Omental fat pad (tissue), 3 donors: ENCODE measurements at regions not wholly inside any gene's neighbourhood (a gene's known extent, or its start where the extent isn't known, plus 50 kb on each side); places are given as distances from the start of the nearest gene placed in this dataset.
"Not testable (repeated sequence)": the region's sequence is repeated elsewhere in the genome, so short reads cannot be mapped to it uniquely, and the experiment has no call there.

Source experiments
- ATAC-seq: fragments of 150-250 bp; one replicate; pipeline ENCODE4 v1.9.1; 2016; ENCODE audit warnings: mild to moderate bottlenecking, moderate library complexity; ENCODE audit not compliant: low FRiP score
- DNase-seq: peaks from one replicate; pipeline ENCODE4 v3.0.0-alpha.2; 2019; ENCODE audit warnings: low spot score
- TF ChIP-seq, protein P1 (sequence below), 3 donors: fragments of 450-650 bp; IDR thresholded peaks; one replicate each; pipeline ENCODE4 v1.5.1; 2016 to 2017; ENCODE audit warnings: antibody characterized with exemption in 3 of 3, mild to moderate bottlenecking in 3 of 3, moderate library complexity in 2 of 3

- not testable (repeated sequence) for DNase-seq, ATAC-seq
These were observed 341.9 kb downstream of the TYW1 start for GRCh38 chr7:67338545-67338944.

- ATAC-seq (no peak), DNase-seq (no peak)
- TF ChIP-seq, protein P1, sequence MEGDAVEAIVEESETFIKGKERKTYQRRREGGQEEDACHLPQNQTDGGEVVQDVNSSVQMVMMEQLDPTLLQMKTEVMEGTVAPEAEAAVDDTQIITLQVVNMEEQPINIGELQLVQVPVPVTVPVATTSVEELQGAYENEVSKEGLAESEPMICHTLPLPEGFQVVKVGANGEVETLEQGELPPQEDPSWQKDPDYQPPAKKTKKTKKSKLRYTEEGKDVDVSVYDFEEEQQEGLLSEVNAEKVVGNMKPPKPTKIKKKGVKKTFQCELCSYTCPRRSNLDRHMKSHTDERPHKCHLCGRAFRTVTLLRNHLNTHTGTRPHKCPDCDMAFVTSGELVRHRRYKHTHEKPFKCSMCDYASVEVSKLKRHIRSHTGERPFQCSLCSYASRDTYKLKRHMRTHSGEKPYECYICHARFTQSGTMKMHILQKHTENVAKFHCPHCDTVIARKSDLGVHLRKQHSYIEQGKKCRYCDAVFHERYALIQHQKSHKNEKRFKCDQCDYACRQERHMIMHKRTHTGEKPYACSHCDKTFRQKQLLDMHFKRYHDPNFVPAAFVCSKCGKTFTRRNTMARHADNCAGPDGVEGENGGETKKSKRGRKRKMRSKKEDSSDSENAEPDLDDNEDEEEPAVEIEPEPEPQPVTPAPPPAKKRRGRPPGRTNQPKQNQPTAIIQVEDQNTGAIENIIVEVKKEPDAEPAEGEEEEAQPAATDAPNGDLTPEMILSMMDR (IDR thresholded peaks at IDR 0.05) = no peak
These were observed 344.6 kb downstream of the TYW1 start for GRCh38 chr7:67341153-67341768.

DNA sequence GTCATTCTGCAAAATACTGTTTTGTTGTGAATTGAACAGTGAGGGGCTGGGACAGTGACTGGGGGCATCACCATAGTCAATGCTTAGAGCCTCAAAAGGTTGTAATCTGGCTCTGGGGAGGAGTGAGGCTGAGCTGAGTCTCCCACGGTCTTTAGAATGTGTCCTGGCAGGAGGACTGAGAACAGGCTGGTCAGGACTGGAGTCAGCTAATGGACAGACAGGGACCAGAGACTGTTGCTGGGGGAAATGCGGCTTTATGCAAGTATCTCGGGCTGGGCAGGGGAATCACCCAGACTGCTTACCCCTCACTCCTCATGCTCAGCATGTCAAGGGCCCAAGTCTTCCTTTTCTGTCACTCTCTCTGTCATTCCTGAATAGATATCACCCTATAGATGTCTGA lies 346.5 kb downstream of the TYW1 start:
- TF ChIP-seq, protein P1 (IDR thresholded peaks at IDR 0.05) = no peak
- no peak for DNase-seq
- no peak for ATAC-seq

GRCh38 chr7:67343572-67343971 lies 346.9 kb downstream of the TYW1 start:
- TF ChIP-seq, protein P1 (IDR thresholded peaks at IDR 0.05) = no peak
- DNase-seq (no peak), ATAC-seq (no peak)

DNA sequence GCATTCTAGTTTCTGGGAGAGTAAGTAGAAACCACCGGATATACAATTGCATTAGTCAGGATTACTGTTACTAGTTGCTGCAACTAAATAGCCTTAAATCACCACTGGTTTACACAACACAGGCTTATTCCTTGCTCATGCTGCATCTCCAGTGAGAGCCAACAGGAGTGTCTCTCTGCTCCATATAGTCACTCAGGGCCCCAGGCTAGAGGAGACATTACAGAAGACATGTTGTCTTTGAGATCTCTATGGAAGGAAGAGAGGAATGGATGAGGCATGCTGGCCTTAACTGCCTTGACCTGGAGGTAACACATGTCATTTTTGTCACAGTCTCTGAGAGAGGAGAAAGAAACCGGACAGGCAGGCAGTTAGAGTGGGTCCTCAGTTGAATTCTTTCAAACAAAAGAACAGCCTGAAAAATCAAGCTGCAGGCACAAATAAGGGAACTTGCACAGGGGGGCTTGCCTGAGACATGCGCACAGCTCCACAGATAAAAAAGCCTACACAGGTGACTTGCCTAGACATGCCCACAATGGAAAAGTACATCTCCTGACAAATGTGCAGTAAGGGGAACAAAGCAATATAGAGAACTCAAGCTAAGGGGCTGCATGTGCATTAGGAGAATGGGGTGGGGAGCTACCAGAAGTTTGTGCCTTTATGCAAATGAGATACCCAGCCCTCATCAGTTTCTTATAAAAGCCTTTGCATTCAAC lies 348.0 kb downstream of the TYW1 start:
- TF ChIP-seq, protein P1 (IDR thresholded peaks at IDR 0.05) = no peak
- DNase-seq (no peak), ATAC-seq (no peak)

DNA sequence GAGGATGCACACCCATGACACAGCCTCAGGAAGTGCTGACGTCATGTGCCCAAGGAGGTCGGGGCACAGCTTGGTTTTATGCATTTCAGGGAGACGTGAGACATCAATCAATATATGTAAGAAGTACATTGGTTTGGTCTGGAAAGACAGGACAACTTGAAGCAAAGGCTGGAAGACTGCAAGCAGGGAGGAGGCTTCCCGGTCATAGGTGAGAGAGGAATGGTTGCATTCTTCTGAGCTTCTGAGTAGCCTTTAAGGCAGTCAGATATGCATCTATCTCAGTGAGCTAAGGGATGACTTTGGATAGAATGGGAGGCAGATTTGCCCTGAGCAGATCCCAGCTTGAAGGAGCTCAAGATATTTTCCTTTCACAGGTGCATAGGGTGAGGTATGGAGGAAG lies 349.5 kb downstream of the TYW1 start:
- DNase-seq = no peak
- ATAC-seq = no peak
- TF ChIP-seq, protein P1 (IDR thresholded peaks at IDR 0.05) = no peak

- no peak for DNase-seq
- TF ChIP-seq, protein P1 (IDR thresholded peaks at IDR 0.05) = no peak
- ATAC-seq = no peak
These were observed 350.2 kb downstream of the TYW1 start for GRCh38 chr7:67346876-67347275.
